HT-29 (cell line): ENCODE measurements at regions not wholly inside any gene's neighbourhood (a gene's known extent, or its start where the extent isn't known, plus 50 kb on each side); places are given as distances from the start of the nearest gene placed in this dataset.

Source experiments
- DNase-seq: peaks from one replicate; pipeline ENCODE4 v3.0.0-alpha.2; 2015; ENCODE audit warnings: low spot score

GRCh38 chr16:27718201-27719105 lies 168.5 kb downstream of the KATNIP start:
- no peak for DNase-seq

DNA sequence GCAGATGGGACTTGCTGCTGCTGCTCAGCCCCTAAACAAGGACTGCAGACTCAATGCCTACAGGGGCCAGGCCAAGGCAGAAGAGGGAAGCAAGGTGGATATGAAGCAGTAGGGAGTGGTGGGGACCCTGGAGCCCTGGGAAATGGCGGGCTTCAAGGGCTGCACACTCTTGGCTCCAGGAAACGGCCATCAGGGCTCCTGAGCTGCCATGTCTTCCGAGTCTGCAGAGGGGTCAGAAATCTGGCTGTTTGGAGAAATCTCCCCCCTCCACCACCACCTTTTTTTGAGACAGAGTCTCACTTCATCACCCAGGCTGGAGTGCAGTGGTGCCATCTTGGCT lies 169.1 kb downstream of the KATNIP start:
- DNase-seq: no peak

DNA sequence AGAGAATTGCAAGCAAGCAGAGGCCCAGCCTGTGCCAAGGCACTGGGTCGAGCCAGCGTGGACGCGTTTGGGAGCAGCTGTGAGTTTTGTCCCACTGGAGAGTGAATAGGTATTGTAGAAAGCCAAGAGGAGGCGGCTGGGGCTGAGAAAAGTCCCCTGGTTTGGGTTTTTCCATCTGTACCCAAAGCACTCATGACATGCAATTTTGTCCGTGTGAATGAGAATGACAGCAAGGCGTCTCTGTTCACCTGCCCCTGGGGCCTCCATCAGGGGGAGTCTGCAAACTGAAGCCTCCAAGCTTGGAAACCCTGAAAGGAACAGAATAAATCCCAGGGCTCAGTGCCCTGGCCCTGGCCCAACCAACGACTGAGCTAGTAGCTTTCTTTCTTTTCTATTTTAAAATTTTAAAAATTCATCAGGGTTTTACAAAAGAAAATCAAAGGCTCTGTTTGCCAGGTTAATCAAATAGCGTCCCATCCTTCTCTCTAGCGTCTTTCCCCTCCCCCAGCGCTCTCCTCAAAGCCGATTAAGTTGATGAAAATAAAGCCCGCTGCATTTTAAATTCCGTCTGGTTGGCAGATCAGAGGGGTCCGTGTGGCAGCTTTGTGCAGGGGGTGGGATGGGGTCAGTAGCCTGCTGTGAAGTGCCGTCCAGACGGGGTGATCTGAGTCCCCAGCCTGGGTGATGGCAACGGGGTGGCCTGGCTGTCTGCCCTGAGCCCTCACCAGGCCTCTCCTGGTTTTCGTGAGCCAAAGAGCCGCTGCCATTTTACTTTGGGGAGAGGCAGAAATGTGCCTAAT lies 171.0 kb downstream of the KATNIP start:
- no peak for DNase-seq

GRCh38 chr16:27721531-27722181 lies 171.7 kb downstream of the KATNIP start:
- DNase-seq: no peak

- no peak for DNase-seq
Measured at GRCh38 chr16:27722207-27722606, 172.3 kb downstream of the KATNIP start.

DNA sequence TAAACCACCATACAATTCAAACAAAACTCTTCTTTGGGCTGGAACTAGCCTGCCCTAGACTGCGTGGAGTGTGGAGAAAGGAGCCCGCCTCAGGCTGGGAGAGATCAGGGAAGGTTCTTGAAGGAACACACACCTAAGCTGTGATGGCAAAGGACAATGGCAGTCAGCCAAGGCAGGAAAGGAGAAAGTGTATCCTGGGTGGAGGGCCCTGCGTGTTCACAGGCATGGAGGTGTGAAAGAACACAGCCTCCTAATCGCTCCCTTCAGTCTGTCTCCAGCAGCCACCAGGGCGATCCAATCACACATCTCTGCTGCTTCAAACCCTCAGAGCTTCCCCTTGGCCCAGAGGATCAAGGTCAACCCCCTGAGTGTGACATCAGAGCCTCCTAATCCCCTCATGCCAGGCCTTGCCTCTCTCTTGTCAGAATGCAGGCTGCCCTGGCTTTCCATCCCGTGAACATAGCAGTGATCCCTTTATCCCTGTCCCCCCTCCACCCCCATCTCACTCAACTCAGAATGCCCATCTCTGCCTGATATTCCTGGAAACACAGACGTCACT lies 173.0 kb downstream of the KATNIP start:
- DNase-seq: no peak

DNA sequence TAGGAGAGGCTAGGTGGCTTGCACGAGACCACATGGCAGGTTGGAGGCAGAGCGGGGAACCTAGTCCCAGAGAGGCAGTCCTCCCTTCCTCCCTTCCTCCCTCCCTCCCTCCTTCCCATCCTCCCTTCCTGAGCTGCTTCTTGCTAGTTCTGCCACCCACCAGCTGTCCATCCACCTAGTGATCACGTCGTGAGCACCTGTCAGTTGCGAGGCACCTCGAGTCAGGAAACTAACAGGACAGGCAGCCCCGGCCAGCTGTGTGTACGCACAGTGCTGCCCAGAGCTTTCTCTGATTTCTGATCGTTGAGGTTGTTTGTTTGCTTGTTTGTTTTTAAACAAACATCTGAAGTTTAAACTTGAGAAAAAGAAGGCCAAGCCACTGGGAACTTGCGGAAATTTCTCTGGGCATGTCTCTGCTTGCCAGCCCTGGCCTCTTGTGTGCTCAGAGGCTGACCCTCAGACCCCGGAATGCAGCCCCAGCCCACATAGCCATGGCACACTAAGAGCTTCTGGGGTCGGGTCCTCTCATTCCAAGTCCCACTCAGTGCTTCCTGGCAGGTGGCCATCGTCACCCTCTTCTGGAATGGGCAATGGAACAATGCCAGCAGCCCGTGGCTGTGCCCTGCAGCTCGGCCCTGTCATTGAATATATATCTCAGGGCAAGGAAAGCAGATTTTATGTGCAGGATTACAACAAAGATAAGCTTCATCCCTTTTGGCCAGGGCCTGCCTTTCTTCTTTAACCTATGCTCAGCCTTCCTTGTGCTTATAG lies 174.0 kb downstream of the KATNIP start:
- no peak for DNase-seq

- DNase-seq: no peak
Measured at GRCh38 chr16:27724482-27725235, 174.7 kb downstream of the KATNIP start.

- no peak for DNase-seq
Measured at GRCh38 chr16:27725236-27726000, 175.5 kb downstream of the KATNIP start.

GRCh38 chr16:27726621-27727261 lies 176.8 kb downstream of the KATNIP start:
- DNase-seq: no peak

- no peak for DNase-seq
Measured at GRCh38 chr16:27727941-27728340, 178.0 kb downstream of the KATNIP start.

- no peak for DNase-seq
Measured at GRCh38 chr16:27728691-27729090, 178.7 kb downstream of the KATNIP start.

- DNase-seq: no peak
Measured at GRCh38 chr16:27729516-27730304, 179.8 kb downstream of the KATNIP start.

DNA sequence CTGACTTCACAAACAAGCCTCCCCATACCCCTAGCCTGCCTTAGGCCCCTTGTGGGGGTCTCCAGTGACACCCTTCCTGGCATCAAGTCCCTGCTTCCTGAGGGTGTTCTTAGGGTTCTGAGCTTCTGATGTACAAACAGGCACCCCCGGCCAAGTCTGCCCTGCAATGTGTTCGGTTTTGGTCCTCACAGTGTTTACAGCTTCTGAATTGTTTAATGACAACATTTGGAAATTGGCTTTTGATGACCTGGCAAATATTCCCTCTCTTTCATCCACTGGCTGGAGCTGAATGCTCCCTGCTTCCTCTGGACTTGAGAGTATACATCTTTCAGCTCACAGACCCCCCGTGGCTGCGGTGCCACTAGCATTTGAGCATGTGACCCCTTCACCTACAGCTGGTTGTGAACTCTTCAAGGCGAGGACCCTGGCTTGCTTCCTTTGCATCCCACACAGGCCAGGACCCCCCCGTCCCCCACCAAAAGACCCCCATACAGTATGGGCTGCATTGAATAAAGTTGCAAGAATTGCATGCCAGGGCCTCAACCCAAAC lies 180.8 kb downstream of the KATNIP start:
- no peak for DNase-seq

- no peak for DNase-seq
Measured at GRCh38 chr16:27735031-27735430, 185.1 kb downstream of the KATNIP start.

- DNase-seq: no peak
Measured at GRCh38 chr16:27736431-27736830, 186.5 kb downstream of the KATNIP start.

DNA sequence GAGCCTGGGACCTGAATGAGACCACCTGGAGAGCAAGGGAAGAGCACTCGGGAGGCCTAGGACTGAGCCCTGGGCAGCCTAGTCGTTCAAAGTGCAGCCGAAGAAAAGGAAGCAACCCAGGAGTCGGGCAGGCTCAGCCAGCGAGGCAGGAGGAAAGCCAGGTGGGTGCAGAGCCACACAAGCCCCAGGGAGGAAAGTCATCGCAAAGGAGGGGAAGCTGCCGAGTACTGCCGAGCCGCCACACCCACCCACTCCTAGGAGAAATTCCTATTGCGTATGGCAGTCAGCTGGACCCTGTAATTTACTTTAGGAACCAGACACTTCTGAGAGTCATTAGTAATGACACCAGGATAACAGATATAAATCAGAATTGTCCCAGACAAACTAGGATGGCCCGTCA lies 187.6 kb downstream of the KATNIP start:
- no peak for DNase-seq
